ENCODE measurements at regions not wholly inside any gene's neighbourhood (a gene's known extent, or its start where the extent isn't known, plus 50 kb on each side); places are given as distances from the start of the nearest gene placed in this dataset.

DNA sequence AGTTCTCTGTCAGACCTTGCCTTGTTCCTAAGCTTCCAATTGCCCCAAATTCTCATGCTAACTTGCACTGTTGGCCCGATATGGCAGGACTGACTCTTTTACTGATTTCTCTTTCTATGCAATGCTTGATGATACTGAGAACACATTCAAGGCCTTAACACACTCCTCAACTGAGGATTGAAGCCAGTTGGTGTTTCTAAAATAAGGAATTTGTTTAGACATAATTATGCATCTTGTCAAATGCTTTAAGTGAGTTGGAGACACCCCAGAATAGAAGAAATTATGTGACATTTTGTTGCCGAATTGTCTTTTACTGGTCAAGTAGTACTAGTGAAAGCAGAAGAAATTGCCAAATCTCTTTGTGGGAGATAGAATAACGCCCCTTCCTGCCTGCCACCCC lies 60.0 kb upstream of the THSD7B start:
- Mint-ChIP-seq H3K27ac (ENCODE audit: unreplicated experiment) (no peak overlapping the region), H3K27me3 (ENCODE audit: low read depth, unreplicated experiment) (peaks cover 14% of the 10 kb centered on the region), H3K4me3 (ENCODE audit: unreplicated experiment) (no peak overlapping the region), H3K9me3 (ENCODE audit: unreplicated experiment) (peaks cover 4% of the 10 kb centered on the region), H3K4me1 (ENCODE audit: low read depth, unreplicated experiment) (no peaks in the 10 kb centered on the region), H3K36me3 (ENCODE audit: low read depth, unreplicated experiment) (no peaks in the 10 kb centered on the region)
- Histone ChIP-seq H3K4me1 (ENCODE audit: insufficient read depth, low read length) (no peaks in the 10 kb centered on the region), H3K36me3 (ENCODE audit: insufficient read depth, low read length) (no peaks in the 10 kb centered on the region), H4K20me1 (ENCODE audit: insufficient read depth, low read length) (no peaks in the 10 kb centered on the region), H3K9me3 (ENCODE audit: insufficient read depth, low read depth, low read length) (no peaks in the 10 kb centered on the region), H3K9ac (ENCODE audit: low read length) (no peak overlapping the region), H3K4me2 (ENCODE audit: low read length) (no peak overlapping the region), H3K79me2 (ENCODE audit: insufficient read depth, low read length) (no peaks in the 10 kb centered on the region), H3K27me3 (ENCODE audit: insufficient read depth, low read length) (no peaks in the 10 kb centered on the region), H2AFZ (ENCODE audit: low read depth, low read length) (no peak overlapping the region), H3K4me3 (ENCODE audit: insufficient read depth, low read depth, low read length) (no peak overlapping the region), H3K27ac (ENCODE audit: low read depth, low read length) (no peak overlapping the region)
- TF ChIP-seq, protein P1, sequence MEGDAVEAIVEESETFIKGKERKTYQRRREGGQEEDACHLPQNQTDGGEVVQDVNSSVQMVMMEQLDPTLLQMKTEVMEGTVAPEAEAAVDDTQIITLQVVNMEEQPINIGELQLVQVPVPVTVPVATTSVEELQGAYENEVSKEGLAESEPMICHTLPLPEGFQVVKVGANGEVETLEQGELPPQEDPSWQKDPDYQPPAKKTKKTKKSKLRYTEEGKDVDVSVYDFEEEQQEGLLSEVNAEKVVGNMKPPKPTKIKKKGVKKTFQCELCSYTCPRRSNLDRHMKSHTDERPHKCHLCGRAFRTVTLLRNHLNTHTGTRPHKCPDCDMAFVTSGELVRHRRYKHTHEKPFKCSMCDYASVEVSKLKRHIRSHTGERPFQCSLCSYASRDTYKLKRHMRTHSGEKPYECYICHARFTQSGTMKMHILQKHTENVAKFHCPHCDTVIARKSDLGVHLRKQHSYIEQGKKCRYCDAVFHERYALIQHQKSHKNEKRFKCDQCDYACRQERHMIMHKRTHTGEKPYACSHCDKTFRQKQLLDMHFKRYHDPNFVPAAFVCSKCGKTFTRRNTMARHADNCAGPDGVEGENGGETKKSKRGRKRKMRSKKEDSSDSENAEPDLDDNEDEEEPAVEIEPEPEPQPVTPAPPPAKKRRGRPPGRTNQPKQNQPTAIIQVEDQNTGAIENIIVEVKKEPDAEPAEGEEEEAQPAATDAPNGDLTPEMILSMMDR (IDR thresholded peaks at IDR 0.05; ENCODE audit: insufficient read depth, low read depth, low read length), result no peak
- no peak for TF ChIP-seq EZH2 (IDR thresholded peaks at IDR 0.05; ENCODE audit: insufficient read depth, low read length)
- no peak for FAIRE-seq
- DNase-seq (ENCODE audit: low read depth), result no peak

DNA sequence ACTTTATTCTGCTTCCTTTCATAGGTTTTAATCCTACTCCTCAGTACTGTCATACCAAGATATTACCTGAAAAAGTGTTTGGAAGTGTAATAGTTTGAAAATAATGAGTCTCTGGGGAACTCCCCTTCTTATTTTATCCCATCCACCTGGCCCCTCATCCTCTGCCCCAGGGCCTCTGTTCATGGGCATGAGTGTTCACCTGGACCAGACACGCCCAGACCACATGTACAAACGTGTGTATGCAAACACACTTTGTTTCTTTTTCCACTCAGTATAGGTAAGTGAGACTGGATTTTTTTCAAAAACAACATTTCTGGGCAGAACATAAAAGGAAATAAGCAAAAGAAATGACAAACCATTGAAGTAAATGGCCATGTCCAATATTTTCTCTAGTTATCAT lies 62.1 kb upstream of the THSD7B start:
- Histone ChIP-seq H3K27ac (ENCODE audit: low read depth, low read length) (no peak overlapping the region), H3K36me3 (ENCODE audit: insufficient read depth, low read length) (no peaks in the 10 kb centered on the region), H4K20me1 (ENCODE audit: insufficient read depth, low read length) (no peaks in the 10 kb centered on the region), H3K4me3 (ENCODE audit: insufficient read depth, low read depth, low read length) (no peak overlapping the region), H2AFZ (ENCODE audit: low read depth, low read length) (no peak overlapping the region), H3K9me3 (ENCODE audit: insufficient read depth, low read depth, low read length) (no peaks in the 10 kb centered on the region), H3K9ac (ENCODE audit: low read length) (no peak overlapping the region), H3K27me3 (ENCODE audit: insufficient read depth, low read length) (no peaks in the 10 kb centered on the region), H3K4me2 (ENCODE audit: low read length) (no peak overlapping the region), H3K79me2 (ENCODE audit: insufficient read depth, low read length) (no peaks in the 10 kb centered on the region), H3K4me1 (ENCODE audit: insufficient read depth, low read length) (no peaks in the 10 kb centered on the region)
- Mint-ChIP-seq H3K27me3 (ENCODE audit: low read depth, unreplicated experiment) (peaks cover 14% of the 10 kb centered on the region), H3K4me1 (ENCODE audit: low read depth, unreplicated experiment) (no peaks in the 10 kb centered on the region), H3K9me3 (ENCODE audit: unreplicated experiment) (peaks cover 4% of the 10 kb centered on the region), H3K27ac (ENCODE audit: unreplicated experiment) (no peak overlapping the region), H3K4me3 (ENCODE audit: unreplicated experiment) (no peak overlapping the region), H3K36me3 (ENCODE audit: low read depth, unreplicated experiment) (no peaks in the 10 kb centered on the region)
- DNase-seq (ENCODE audit: low read depth) (no peak), FAIRE-seq (no peak)
- TF ChIP-seq EZH2 (IDR thresholded peaks at IDR 0.05; ENCODE audit: insufficient read depth, low read length), result no peak
- TF ChIP-seq, protein P1 (IDR thresholded peaks at IDR 0.05; ENCODE audit: insufficient read depth, low read depth, low read length), result no peak

DNA sequence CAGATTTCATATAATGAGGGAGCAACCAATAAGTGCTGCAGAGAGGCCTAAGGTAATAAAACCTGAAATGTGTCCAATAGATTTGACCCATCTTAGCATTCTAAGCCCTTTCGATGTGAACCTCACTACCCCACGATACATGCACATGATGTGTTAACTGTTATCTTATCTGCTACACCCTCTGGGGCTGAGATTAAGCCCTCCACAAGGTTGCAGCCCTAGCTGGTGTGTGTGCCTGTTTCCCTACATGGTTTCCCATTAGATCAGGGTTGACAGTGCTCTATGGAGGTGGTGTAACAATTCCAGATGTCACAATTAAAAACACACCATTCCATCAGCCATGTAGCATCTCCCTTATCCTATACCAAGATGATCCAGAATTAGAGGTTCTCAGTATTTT lies 68.9 kb upstream of the THSD7B start:
- no peaks in the 10 kb centered on the region for H3K4me1 ChIP-seq (ENCODE audit: insufficient read depth, low read length)

More for the DNA sequence above, 68.9 kb upstream of the THSD7B start:
- Mint-ChIP-seq H3K36me3 (ENCODE audit: low read depth, unreplicated experiment) (no peaks in the 10 kb centered on the region), H3K27ac (ENCODE audit: unreplicated experiment) (no peak overlapping the region), H3K4me1 (ENCODE audit: low read depth, unreplicated experiment) (no peaks in the 10 kb centered on the region), H3K4me3 (ENCODE audit: unreplicated experiment) (no peak overlapping the region), H3K9me3 (ENCODE audit: unreplicated experiment) (peaks cover 2% of the 10 kb centered on the region), H3K27me3 (ENCODE audit: low read depth, unreplicated experiment) (peaks cover 3% of the 10 kb centered on the region)
- Histone ChIP-seq H3K9me3 (ENCODE audit: insufficient read depth, low read depth, low read length) (peaks cover 3% of the 10 kb centered on the region), H4K20me1 (ENCODE audit: insufficient read depth, low read length) (no peaks in the 10 kb centered on the region), H2AFZ (ENCODE audit: low read depth, low read length) (no peak overlapping the region), H3K36me3 (ENCODE audit: insufficient read depth, low read length) (no peaks in the 10 kb centered on the region), H3K4me2 (ENCODE audit: low read length) (no peak overlapping the region), H3K27me3 (ENCODE audit: insufficient read depth, low read length) (no peaks in the 10 kb centered on the region), H3K9ac (ENCODE audit: low read length) (no peak overlapping the region), H3K27ac (ENCODE audit: low read depth, low read length) (no peak overlapping the region), H3K79me2 (ENCODE audit: insufficient read depth, low read length) (no peaks in the 10 kb centered on the region), H3K4me3 (ENCODE audit: insufficient read depth, low read depth, low read length) (no peak overlapping the region)
- TF ChIP-seq, protein P1 (IDR thresholded peaks at IDR 0.05; ENCODE audit: insufficient read depth, low read depth, low read length), result no peak
- no peak for TF ChIP-seq EZH2 (IDR thresholded peaks at IDR 0.05; ENCODE audit: insufficient read depth, low read length)
- FAIRE-seq (no peak), DNase-seq (ENCODE audit: low read depth) (no peak)
